KMS-11 (cell line): ENCODE measurements at regions not wholly inside any gene's neighbourhood (a gene's known extent, or its start where the extent isn't known, plus 50 kb on each side); places are given as distances from the start of the nearest gene placed in this dataset.

Experiments used
- H2AFZ ChIP-seq: fragments of 200-600 bp; sonication (generic); 2 replicates; pipeline ENCODE4 v1.6.1; 2016; ENCODE audit warnings: antibody characterized with exemption, mixed run types, low read depth
- H3K27ac ChIP-seq: fragments of 200-600 bp; sonication (generic); 2 replicates; pipeline ENCODE4 v1.6.1; 2016; ENCODE audit warnings: mild to moderate bottlenecking, mixed run types
- H3K27me3 ChIP-seq: fragments of 200-600 bp; sonication (generic); 2 replicates; pipeline ENCODE4 v1.6.1; 2017; ENCODE audit warnings: mild to moderate bottlenecking, low read depth, mixed run types, moderate library complexity; ENCODE audit not compliant: insufficient read depth
- H3K36me3 ChIP-seq: fragments of 200-600 bp; sonication (generic); 2 replicates; pipeline ENCODE4 v1.6.1; 2017; ENCODE audit warnings: mild to moderate bottlenecking, mixed run types; ENCODE audit not compliant: insufficient read depth
- H3K4me1 ChIP-seq: fragments of 200-600 bp; sonication (generic); 2 replicates; pipeline ENCODE4 v1.6.1; 2016; ENCODE audit warnings: mild to moderate bottlenecking, low read depth, mixed run types; ENCODE audit not compliant: poor library complexity, severe bottlenecking
- H3K4me2 ChIP-seq: fragments of 200-600 bp; sonication (generic); 2 replicates; pipeline ENCODE4 v1.7.0; 2016; ENCODE audit warnings: mild to moderate bottlenecking, mixed run types
- H3K4me3 ChIP-seq: fragments of 200-600 bp; sonication (generic); IDR thresholded peaks from 2 replicates; pipeline ENCODE4 v1.6.1; 2017; ENCODE audit warnings: low read depth, low read length, mixed read lengths; ENCODE audit not compliant: insufficient read depth
- H3K79me2 ChIP-seq: fragments of 200-600 bp; sonication (generic); 2 replicates; pipeline ENCODE4 v1.6.1; 2016; ENCODE audit warnings: low read depth, mixed run types; ENCODE audit not compliant: insufficient read depth
- H3K9ac ChIP-seq: fragments of 200-600 bp; sonication (generic); 2 replicates; pipeline ENCODE4 v1.6.1; 2016; ENCODE audit warnings: mild to moderate bottlenecking, mixed run types
- H4K20me1 ChIP-seq: fragments of 200-600 bp; sonication (generic); 2 replicates; pipeline ENCODE4 v1.6.1; 2016; ENCODE audit warnings: mild to moderate bottlenecking, mixed run types; ENCODE audit not compliant: insufficient read depth
- TF ChIP-seq, protein P1 (sequence below): fragments of 200-600 bp; sonication (generic); conservative IDR thresholded peaks from 2 replicates; pipeline ENCODE4 v1.6.1; 2017; ENCODE audit warnings: low read depth, mild to moderate bottlenecking, antibody characterized with exemption, low read length, moderate library complexity, mixed read lengths

DNA sequence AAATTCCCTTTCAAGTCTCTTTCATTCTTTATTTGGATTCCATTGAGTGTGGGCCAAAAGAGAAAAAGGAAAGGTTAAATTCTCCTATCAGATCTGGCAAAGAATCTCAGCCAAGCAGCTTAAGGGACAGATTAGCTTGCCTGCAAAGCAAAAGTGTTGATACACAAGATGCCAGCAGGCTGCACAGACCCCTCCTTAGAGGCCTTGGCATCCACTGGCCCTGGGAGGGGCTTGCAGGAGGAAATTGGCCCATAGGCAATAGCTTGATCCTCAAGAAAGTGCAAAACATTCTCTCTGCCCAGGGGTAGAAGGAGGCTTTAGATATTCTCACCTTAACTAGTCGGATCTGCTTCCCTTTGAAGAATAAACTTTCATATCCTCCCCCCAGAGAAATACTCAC, 300.4 kb upstream of the CPEB2 start:
- H2AFZ ChIP-seq = no peak overlapping the region
- no peaks in the 10 kb centered on the region for H3K79me2 ChIP-seq
- TF ChIP-seq, protein P1, sequence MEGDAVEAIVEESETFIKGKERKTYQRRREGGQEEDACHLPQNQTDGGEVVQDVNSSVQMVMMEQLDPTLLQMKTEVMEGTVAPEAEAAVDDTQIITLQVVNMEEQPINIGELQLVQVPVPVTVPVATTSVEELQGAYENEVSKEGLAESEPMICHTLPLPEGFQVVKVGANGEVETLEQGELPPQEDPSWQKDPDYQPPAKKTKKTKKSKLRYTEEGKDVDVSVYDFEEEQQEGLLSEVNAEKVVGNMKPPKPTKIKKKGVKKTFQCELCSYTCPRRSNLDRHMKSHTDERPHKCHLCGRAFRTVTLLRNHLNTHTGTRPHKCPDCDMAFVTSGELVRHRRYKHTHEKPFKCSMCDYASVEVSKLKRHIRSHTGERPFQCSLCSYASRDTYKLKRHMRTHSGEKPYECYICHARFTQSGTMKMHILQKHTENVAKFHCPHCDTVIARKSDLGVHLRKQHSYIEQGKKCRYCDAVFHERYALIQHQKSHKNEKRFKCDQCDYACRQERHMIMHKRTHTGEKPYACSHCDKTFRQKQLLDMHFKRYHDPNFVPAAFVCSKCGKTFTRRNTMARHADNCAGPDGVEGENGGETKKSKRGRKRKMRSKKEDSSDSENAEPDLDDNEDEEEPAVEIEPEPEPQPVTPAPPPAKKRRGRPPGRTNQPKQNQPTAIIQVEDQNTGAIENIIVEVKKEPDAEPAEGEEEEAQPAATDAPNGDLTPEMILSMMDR = no peak
- H3K27ac ChIP-seq = no peak overlapping the region
- H3K27me3 ChIP-seq = no peaks in the 10 kb centered on the region
- H3K9ac ChIP-seq = no peak overlapping the region
- H4K20me1 ChIP-seq = no peaks in the 10 kb centered on the region
- no peaks in the 10 kb centered on the region for H3K36me3 ChIP-seq
- no peak overlapping the region for H3K4me3 ChIP-seq
- no peak overlapping the region for H3K4me2 ChIP-seq
- no peaks in the 10 kb centered on the region for H3K4me1 ChIP-seq

DNA sequence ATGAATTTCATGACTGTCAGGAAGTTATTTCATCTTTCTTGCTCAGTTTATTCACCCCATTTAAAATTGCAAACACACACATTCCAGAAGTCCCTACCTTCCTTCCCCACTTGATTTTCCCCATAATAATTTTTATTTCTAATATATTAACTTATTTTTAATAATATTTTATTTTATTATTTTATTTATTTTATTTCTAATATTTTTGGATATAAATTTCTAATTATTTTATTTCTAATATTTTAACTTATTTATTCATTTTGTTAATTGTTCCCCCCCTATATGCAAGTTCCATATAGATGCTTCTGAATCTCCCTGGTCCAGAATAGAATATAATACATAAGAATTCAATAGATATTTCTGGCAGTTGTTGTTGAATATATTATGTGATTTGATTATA, 293.7 kb upstream of the CPEB2 start:
- H2AFZ ChIP-seq = no peak overlapping the region
- H3K79me2 ChIP-seq = no peaks in the 10 kb centered on the region
- H3K9ac ChIP-seq = no peak overlapping the region
- no peaks in the 10 kb centered on the region for H4K20me1 ChIP-seq
- H3K27me3 ChIP-seq = no peaks in the 10 kb centered on the region
- no peak overlapping the region for H3K4me3 ChIP-seq
- TF ChIP-seq, protein P1 = no peak
- no peak overlapping the region for H3K4me2 ChIP-seq
- H3K4me1 ChIP-seq = no peaks in the 10 kb centered on the region
- H3K36me3 ChIP-seq = no peaks in the 10 kb centered on the region
- H3K27ac ChIP-seq = no peak overlapping the region

DNA sequence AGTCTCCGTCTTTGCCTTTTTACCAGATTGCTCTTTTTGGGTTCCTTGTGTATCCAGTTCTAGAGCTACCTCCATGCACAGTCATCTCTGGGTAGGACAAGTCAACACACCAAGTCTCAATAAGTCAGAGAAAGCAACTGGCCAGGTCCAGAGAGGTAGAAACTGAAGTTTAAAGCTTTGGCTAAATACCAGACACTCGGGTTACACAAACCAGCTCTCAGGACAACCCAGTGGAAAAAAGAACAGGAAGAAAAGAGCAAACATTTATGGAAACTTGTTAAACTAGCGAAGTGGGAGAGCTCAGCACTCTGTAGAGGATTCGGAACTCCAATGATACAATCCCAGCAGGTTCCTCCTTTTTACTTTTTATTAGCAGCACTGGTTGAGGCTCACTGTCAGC, 291.0 kb upstream of the CPEB2 start:
- Histone ChIP-seq H3K36me3 (no peaks in the 10 kb centered on the region), H4K20me1 (no peaks in the 10 kb centered on the region), H2AFZ (no peak overlapping the region), H3K9ac (no peak overlapping the region), H3K27me3 (no peaks in the 10 kb centered on the region), H3K4me2 (no peak overlapping the region), H3K4me3 (no peak overlapping the region), H3K4me1 (no peaks in the 10 kb centered on the region), H3K27ac (no peak overlapping the region), H3K79me2 (no peaks in the 10 kb centered on the region)
- TF ChIP-seq, protein P1 = no peak

DNA sequence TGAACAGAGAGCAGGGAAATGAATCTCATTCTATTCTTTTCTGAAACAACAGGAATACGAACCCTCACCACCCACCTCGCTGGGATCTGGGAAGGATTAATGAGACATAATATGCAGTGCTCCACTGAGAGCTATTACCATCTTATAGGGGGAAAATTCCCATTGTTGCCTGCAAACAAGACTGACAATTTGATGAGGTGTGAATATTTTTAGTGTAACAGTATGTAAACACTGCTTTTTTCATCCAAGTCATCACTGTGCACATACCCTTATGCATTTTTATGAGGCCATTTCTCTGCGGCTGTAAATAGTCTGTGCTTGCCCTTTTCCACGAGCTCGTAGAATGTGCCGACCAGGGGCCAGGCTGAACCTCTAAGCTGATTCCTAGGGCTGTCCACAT, 285.6 kb upstream of the CPEB2 start:
- Histone ChIP-seq H3K36me3 (no peaks in the 10 kb centered on the region), H3K4me3 (no peak overlapping the region), H3K4me2 (no peak overlapping the region), H3K9ac (no peak overlapping the region), H3K4me1 (no peaks in the 10 kb centered on the region), H3K27ac (no peak overlapping the region), H2AFZ (no peak overlapping the region), H4K20me1 (no peaks in the 10 kb centered on the region), H3K79me2 (no peaks in the 10 kb centered on the region), H3K27me3 (no peaks in the 10 kb centered on the region)
- TF ChIP-seq, protein P1 = no peak

DNA sequence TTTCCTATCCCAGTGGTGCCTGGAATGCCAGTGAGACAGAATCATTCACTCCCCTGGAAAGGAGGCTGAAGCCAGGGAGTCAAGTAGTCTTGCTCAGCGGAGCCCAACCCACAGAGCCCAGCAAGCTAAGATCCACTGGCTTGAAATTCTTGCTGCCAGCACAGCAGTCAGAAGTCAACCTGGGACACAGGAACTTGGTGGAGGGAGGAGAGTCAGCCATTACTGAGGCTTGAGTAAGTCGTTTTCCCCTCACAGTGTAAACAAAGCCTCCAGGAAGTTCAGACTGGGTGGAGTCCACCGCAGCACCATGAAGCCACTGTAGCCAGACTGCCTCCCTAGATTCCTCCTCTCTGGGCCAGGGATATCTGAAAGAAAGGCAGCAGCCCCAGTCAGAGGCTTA, 283.2 kb upstream of the CPEB2 start:
- TF ChIP-seq, protein P1 = no peak
- H3K4me1 ChIP-seq = no peaks in the 10 kb centered on the region
- H3K27ac ChIP-seq = no peak overlapping the region
- no peak overlapping the region for H3K4me3 ChIP-seq
- no peak overlapping the region for H2AFZ ChIP-seq
- H3K27me3 ChIP-seq = no peaks in the 10 kb centered on the region
- no peaks in the 10 kb centered on the region for H3K36me3 ChIP-seq
- no peak overlapping the region for H3K9ac ChIP-seq
- no peaks in the 10 kb centered on the region for H4K20me1 ChIP-seq
- H3K79me2 ChIP-seq = no peaks in the 10 kb centered on the region
- no peak overlapping the region for H3K4me2 ChIP-seq
